Retina (tissue), 1 donor: ENCODE measurements at regions not wholly inside any gene's neighbourhood (a gene's known extent, or its start where the extent isn't known, plus 50 kb on each side); places are given as distances from the start of the nearest gene placed in this dataset.

Source experiments
- DNase-seq: peaks from one replicate; pipeline ENCODE4 v3.0.0-alpha.2; 2016

- DNase-seq: peak; percentile 71
Measured at GRCh38 chr2:67840460-67841068, 222.2 kb downstream of the C1D start.

GRCh38 chr2:67841711-67842110 is 221.1 kb downstream of the C1D start:
- DNase-seq: no peak

GRCh38 chr2:67842375-67842959 is 220.3 kb downstream of the C1D start:
- no peak for DNase-seq

- DNase-seq: no peak
Measured at GRCh38 chr2:67844024-67844540, 218.7 kb downstream of the C1D start.

- peak; percentile 20 for DNase-seq
Measured at GRCh38 chr2:67845621-67846369, 217.0 kb downstream of the C1D start.

- peak; percentile 88 for DNase-seq
Measured at GRCh38 chr2:67846370-67847070, 216.3 kb downstream of the C1D start.

- peak; percentile 34 for DNase-seq
Measured at GRCh38 chr2:67848551-67849285, 214.1 kb downstream of the C1D start.

GRCh38 chr2:67851016-67851415 is 211.8 kb downstream of the C1D start:
- no peak for DNase-seq

GRCh38 chr2:67851956-67852824 is 210.6 kb downstream of the C1D start:
- DNase-seq: peak; percentile 40

GRCh38 chr2:67854103-67854743 is 208.6 kb downstream of the C1D start:
- DNase-seq: no peak

GRCh38 chr2:67854798-67855197 is 208.0 kb downstream of the C1D start:
- no peak for DNase-seq

GRCh38 chr2:67856866-67857265 is 205.9 kb downstream of the C1D start:
- no peak for DNase-seq

GRCh38 chr2:67857836-67858235 is 205.0 kb downstream of the C1D start:
- DNase-seq: no peak

GRCh38 chr2:67858886-67859285 is 203.9 kb downstream of the C1D start:
- DNase-seq: no peak

GRCh38 chr2:67865917-67866316 is 196.9 kb downstream of the C1D start:
- no peak for DNase-seq

GRCh38 chr2:67867735-67868134 is 195.1 kb downstream of the C1D start:
- no peak for DNase-seq

- no peak for DNase-seq
Measured at GRCh38 chr2:67871686-67872412, 191.0 kb downstream of the C1D start.

GRCh38 chr2:67872481-67872880 is 190.3 kb downstream of the C1D start:
- DNase-seq: no peak

GRCh38 chr2:67873916-67874315 is 188.9 kb downstream of the C1D start:
- no peak for DNase-seq

- DNase-seq: no peak
Measured at GRCh38 chr2:67876176-67876575, 186.6 kb downstream of the C1D start.
